Mucosa of gallbladder (tissue), 1 donor: ENCODE measurements at regions not wholly inside any gene's neighbourhood (a gene's known extent, or its start where the extent isn't known, plus 50 kb on each side); places are given as distances from the start of the nearest gene placed in this dataset.
"Not testable (repeated sequence)": the region's sequence is repeated elsewhere in the genome, so short reads cannot be mapped to it uniquely, and the experiment has no call there.

Source experiments
- DNase-seq: peaks from one replicate; pipeline ENCODE4 v3.0.0-alpha.2; 2020; ENCODE audit warnings: low spot score
- donor health status: DM: no; HTN: no; CAD: no.

DNA sequence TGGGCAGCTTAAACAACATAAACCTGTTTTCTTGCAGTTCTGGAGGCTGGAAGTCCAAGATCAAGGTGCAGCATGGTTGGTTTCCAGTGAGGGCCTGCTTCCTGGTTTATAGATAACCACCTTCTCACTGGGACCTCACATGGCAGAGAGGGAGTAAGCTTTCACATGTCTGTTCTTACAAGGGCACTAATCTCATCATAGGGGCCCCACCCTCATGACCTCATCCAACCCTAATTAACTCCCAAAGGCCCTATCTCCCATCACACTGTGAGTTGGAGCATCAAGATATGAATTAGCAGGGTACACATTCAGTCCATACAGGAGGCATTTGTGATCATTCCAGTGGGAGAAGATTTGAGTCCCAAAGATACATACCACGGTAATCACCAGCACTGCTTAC, 50.5 kb upstream of the GRIN2A start:
- no peak for DNase-seq

- DNase-seq, result no peak
Measured at GRCh38 chr16:10239640-10240039, 57.4 kb upstream of the GRIN2A start.

DNA sequence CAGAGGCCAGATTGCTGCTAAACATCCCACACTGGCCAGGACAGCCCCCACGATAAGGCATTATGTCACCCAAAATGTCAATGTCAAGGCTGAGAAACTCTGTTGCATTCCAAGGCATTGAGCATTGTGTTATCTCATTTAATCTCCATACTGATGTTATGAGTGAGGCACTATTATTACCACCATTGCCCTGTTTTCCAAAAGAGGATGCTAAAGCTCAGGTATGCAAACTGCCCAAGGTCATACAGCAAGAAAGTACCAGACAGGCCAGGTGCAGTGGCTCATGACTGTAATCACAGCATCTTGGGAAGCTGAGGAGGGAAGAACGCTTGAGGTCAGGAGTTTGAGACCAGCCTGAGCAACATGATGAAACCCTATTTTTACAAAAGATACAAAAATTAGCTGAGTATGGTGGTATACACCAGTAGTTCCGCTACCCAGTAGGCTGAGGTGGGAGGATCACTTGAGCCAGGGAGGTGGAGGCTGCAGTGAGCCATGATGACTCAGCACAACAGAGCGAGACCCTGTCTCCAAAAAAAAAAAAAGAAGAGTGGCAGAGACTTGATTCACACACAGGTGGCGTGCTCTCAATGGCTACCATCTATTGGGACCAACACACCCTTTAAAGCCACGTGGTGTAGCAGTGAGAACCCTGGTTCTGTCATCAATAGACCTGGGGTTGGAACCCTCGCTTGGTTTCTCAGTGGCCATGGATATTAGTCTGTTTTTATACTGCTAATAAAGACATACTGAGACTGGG, 58.8 kb upstream of the GRIN2A start:
- no peak for DNase-seq

GRCh38 chr16:10242097-10242496, 59.9 kb upstream of the GRIN2A start:
- no peak for DNase-seq

GRCh38 chr16:10242916-10243315, 60.7 kb upstream of the GRIN2A start:
- no peak for DNase-seq

DNA sequence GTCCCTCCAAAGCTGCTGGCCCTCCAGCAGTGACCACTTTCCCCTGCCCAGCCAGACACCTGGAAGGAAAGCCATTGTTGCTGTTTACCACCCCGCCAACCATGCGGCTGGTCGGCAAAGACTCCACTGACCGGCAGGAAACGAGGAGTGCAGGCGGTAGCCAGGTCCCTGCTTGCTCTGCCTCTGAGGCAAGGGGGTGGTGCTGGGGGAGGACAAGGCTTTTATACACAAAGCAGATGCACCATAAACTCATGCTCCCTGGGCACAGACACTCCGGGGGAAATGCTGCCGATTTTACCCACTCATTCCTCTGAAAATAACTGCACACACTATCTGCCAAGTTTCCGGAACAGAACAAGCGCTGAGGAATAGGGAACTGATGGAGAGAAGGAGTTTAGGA, 62.8 kb upstream of the GRIN2A start:
- peak; percentile 19 for DNase-seq

- no peak for DNase-seq
Measured at GRCh38 chr16:10250137-10250828, 68.1 kb upstream of the GRIN2A start.

GRCh38 chr16:10252155-10252554, 69.9 kb upstream of the GRIN2A start:
- no peak for DNase-seq

DNA sequence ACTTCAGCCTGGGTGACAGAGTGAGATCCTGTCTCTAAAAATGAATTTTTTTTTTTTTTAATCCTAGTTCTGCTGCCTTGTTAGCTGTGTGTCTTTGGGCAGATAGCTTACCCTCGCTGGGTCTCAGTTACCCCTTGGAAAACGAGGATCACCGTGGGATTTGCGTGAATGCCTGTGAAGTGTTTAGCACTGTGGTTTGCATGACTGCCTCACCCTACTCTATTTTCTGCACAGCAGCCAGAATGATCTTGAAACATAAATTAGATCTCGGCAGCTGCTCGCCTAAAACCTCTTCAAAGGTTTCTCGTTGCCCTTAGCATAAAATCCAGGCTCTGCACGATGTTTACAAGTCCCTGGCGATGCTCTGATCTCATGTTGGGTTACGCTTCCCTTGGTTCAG, 71.2 kb upstream of the GRIN2A start:
- DNase-seq, result no peak

- no peak for DNase-seq
Measured at GRCh38 chr16:10255728-10256127, 73.5 kb upstream of the GRIN2A start.

GRCh38 chr16:10256784-10257641, 74.8 kb upstream of the GRIN2A start:
- no peak for DNase-seq

GRCh38 chr16:10257642-10258251, 75.5 kb upstream of the GRIN2A start:
- DNase-seq, result not testable (repeated sequence)

DNA sequence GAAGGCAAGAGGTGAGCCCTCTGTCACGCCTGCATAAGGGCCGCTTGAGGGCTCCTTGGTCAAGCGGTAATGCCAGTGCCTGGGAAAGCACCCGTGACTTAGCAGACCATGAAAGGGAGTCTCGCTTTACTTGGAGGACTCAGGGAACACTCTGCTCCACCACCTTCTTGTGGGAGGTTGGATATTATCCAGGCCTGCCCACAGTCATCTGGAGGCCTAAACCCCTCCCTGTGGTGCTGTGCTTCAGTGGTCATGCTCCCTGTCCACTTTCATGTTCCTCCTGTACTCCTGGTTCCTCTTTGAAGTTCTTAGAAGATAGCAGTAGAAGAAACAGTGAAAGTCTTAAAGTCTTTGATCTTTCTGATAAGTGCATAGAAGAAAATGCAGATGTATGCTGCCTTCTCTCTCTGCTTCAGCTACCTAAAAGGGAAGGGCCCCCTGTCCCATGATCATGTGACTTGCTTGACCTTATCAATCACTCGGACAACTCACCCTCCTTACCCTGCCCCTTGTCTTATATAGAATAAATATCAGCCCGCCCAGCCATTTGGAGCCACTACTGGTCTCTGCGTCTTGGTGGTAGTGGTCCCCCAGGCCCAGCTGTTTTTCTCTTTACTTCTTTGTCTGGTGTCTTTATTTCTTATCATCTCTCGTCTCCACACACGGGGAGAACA, 76.8 kb upstream of the GRIN2A start:
- not testable (repeated sequence) for DNase-seq

- no peak for DNase-seq
Measured at GRCh38 chr16:10261077-10261476, 78.8 kb upstream of the GRIN2A start.

DNA sequence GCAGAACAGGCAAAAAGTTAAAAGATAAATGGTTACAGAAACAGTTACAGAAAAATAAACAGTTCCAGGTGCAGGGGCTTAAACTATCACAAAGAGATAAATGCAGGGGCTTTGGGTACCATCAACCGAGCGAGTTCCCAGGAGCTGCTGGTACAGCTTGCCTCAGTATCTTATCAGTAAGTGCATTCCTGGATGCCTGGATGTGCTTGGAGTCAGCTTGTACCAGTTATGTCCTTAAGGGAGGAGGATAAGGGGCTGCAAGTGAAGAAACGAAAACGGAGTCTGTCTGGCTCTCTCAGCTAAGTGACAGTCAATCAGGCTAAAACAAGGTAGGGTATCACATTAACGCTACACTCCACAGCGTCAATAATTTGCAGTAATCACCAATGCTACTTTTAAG, 79.3 kb upstream of the GRIN2A start:
- DNase-seq, result not testable (repeated sequence)

DNA sequence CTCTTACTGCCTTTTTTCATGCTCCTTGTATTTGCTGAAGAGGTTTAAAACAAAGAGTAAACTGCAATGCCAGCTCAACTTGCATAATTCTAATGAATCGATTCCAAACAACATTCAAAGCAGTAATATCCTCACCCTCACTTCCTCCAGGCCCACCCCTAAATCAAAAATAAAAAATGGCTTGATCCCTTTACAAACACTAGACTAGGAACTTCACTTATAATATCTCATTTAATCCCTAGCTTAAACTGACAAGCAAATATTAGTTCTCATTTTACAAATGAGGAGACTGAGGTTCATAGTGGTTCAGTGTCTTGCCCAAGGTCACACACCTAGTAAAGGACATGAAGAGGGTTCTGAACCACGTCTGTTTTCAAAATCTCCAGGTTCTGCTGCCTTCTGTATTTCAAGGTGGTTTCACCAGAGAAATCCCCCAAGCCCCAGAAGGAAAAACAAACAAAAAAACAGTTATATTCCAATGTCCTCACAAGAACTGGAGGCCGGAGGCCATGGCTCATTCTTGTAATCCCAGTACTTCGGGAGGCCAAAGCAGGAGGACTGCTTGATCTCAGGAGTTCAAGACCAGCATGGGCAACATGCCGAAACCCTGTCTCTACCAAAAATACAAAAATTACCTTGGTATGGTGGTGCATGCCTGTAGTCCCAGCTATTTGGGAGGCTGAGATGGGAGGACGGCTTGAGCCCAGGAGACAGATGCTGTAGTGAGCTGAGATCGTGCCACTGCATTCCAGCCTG, 80.3 kb upstream of the GRIN2A start:
- no peak for DNase-seq

DNA sequence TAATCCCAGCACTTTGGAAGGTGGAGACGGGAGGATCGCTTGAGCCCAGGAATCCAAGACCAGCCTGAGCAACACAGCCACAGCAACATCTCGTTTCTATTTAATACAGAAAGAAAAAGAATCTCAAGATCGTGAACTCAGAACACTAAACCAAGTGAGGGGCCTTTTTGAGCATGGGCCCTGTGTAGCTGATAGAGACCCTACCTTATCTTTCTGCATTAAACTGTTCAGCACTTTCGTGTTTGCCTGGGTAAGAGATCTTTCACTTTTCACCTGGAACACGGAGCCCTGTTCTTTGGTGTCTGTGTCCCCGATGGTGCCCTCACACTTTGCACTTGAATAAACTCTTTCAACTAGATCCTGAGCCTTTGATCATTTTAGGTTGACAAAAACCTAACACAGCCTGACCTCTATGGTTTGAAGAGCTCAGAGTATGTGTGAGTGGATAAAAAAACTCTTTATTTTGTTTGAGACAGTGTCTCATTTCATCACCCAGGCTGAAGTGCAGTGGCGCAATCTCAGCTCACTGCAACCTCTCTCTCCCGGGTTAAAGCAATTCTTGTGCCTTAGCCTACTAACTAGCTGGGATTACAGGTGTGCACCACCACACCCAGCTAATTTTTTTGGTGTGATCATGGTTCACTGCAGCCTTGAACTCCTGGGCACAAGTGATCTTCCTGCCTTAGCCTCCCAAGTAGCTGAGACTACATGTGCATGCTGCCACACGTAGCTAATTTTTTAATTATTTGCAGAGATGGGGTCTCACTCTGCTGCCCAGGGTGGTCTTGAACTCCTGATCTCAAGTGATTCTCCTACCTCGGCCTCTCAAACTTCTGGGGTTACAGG, 83.8 kb upstream of the GRIN2A start:
- no peak for DNase-seq

GRCh38 chr16:10266809-10267208, 84.6 kb upstream of the GRIN2A start:
- DNase-seq, result no peak

DNA sequence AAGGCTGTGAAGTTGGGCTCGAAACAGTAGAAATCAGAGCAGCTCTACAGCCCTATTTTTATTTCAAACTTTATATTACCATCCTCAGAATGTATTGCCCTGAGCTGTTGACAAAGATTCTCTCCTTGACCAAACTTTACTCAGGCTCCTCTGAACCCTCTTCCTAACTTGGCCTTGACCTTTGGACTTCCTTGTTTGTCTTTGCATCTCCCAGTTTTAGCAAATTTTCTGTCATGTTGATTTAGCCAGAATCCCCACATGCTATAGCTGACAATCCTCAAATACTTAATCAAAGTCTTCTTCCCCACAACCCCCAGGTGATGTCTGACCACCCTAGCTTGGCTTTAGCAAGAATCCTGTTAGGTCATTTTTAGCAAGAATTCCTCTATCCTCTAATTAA, 87.4 kb upstream of the GRIN2A start:
- DNase-seq, result no peak
